ENCODE measurements at regions not wholly inside any gene's neighbourhood (a gene's known extent, or its start where the extent isn't known, plus 50 kb on each side); places are given as distances from the start of the nearest gene placed in this dataset.

DNA sequence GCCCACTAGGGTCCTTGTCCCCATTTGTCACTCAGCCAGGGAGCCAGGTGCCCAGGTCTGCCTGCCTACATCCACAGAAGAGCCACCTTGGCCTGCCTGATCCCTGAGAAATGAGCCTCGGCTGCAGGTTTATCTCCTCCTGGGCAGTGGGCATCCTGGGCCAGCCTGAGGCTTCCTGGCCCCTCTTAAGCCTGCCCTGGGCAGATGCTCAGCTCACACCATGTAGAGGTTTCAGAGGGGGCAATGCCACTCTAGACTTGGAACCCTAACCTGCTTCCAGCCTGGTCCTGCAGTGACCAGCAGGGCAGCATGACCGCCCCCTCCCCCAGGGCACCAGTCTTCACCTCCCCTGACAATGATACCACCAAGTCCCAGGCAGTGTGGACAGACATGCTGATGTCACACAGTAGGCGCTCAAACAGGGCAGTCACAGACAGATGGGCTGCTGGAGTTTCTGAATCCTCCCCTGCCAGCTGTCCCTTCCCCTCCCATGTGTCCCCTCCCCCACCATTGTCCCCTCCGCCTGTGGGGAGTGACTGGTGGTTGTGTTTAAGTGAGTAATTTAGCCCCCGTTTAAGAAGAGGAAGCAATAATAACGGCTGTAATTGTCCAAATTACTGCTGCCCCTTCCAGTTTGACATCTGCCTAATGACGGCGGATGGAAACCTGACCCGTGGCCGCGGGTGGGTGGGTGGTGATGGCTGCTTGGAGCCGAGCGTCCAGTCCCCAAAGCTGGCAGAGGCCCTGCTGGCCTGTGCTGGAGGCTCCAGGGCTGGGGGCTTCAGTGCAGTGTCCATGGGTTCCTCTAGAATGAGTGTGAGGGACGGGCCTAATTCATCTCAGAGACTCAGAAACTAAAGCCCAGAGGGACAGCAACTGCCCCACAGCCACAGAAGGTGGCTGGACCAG is 147.7 kb downstream of the BARX1 start:
- TF ChIP-seq CTCF (conservative IDR thresholded peaks at IDR 0.05; ENCODE audit: low read depth, low read length) (no peak), EZH2 (IDR thresholded peaks at IDR 0.05; ENCODE audit: borderline replicate concordance, low read depth, low read length, poor library complexity, severe bottlenecking) (no peak)

Data from A673 (cell line).